ENCODE measurements at regions not wholly inside any gene's neighbourhood (a gene's known extent, or its start where the extent isn't known, plus 50 kb on each side); places are given as distances from the start of the nearest gene placed in this dataset.

- DNase-seq (ENCODE audit: low spot score, unreplicated experiment) = peak; percentile 1
- TF ChIP-seq, protein P1, sequence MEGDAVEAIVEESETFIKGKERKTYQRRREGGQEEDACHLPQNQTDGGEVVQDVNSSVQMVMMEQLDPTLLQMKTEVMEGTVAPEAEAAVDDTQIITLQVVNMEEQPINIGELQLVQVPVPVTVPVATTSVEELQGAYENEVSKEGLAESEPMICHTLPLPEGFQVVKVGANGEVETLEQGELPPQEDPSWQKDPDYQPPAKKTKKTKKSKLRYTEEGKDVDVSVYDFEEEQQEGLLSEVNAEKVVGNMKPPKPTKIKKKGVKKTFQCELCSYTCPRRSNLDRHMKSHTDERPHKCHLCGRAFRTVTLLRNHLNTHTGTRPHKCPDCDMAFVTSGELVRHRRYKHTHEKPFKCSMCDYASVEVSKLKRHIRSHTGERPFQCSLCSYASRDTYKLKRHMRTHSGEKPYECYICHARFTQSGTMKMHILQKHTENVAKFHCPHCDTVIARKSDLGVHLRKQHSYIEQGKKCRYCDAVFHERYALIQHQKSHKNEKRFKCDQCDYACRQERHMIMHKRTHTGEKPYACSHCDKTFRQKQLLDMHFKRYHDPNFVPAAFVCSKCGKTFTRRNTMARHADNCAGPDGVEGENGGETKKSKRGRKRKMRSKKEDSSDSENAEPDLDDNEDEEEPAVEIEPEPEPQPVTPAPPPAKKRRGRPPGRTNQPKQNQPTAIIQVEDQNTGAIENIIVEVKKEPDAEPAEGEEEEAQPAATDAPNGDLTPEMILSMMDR (IDR thresholded peaks at IDR 0.05; ENCODE audit: unreplicated experiment) = no peak
Observed at GRCh38 chr12:30829876-30830275, 75.1 kb upstream of the CAPRIN2 start.

GRCh38 chr12:30828686-30829085 lies 73.9 kb upstream of the CAPRIN2 start:
- Mint-ChIP-seq H3K4me1 (ENCODE audit: low read depth) (peaks cover 2% of the 10 kb centered on the region), H3K27ac (no peak overlapping the region), H3K9me3 (ENCODE audit: low read depth) (peaks cover 3% of the 10 kb centered on the region), H3K4me3 (ENCODE audit: low read depth) (no peak overlapping the region), H3K27me3 (peaks cover 27% of the 10 kb centered on the region), H3K36me3 (ENCODE audit: insufficient read depth) (no peaks in the 10 kb centered on the region)
- TF ChIP-seq, protein P1 (IDR thresholded peaks at IDR 0.05; ENCODE audit: unreplicated experiment) = no peak
- peak; percentile 0 for DNase-seq (ENCODE audit: low spot score, unreplicated experiment)

More at GRCh38 chr12:30829876-30830275, 75.1 kb upstream of the CAPRIN2 start:
- Mint-ChIP-seq H3K4me3 (ENCODE audit: low read depth) (no peak overlapping the region), H3K27me3 (peaks cover 28% of the 10 kb centered on the region), H3K36me3 (ENCODE audit: insufficient read depth) (no peaks in the 10 kb centered on the region), H3K4me1 (ENCODE audit: low read depth) (no peaks in the 10 kb centered on the region), H3K9me3 (ENCODE audit: low read depth) (peaks cover 3% of the 10 kb centered on the region), H3K27ac (no peak overlapping the region)

DNA sequence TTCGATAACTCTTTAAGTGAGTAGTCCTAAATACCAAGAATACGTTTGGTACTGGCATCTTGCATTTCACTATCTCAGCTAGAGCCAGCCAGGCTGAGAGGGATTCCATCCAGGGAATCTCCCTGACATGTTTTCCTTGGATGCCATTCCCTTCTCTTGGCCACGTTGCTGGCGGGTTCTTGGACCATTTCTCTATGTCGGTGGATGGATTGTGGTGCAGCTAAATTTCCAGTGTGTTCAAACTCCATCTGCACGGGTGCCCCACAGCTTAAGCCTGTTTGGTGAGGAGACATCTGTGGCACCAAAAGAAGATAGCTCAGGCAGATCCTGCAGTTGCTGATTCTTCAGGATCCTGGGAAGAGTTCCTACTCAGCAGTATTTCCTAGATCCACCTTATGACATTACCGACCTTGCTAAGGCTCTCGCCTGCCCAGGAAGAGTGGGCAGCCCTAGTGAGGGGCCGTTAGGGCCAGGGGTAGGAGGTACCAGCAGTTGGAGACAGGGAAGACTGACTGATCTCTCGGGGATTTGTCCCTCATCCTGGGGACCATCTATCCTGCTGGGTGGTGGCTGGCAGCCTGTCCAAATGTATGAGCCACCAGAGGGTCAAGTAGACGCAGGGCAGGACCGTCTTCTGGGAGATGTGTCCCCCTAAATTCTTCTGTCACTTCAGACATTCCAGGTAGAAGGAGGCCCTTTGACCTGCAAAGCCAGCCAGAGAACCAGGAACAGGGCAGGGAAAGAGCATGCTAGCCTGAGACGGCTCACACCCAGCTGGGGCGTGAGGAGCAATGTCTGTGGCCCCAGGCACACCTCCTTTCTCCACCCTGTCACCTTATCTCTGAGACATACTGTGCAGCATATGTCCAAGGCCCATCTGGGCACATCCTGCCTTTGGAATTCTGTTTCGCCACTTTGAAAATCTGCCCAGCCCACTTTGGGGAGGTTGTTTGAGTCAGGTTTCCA lies 72.6 kb upstream of the CAPRIN2 start:
- Mint-ChIP-seq H3K36me3 (ENCODE audit: insufficient read depth) (no peaks in the 10 kb centered on the region), H3K27ac (no peak overlapping the region), H3K9me3 (ENCODE audit: low read depth) (peaks cover 3% of the 10 kb centered on the region), H3K4me3 (ENCODE audit: low read depth) (no peak overlapping the region), H3K4me1 (ENCODE audit: low read depth) (peaks cover 7% of the 10 kb centered on the region), H3K27me3 (peaks cover 27% of the 10 kb centered on the region)
- DNase-seq (ENCODE audit: low spot score, unreplicated experiment) = peak; percentile 7
- TF ChIP-seq, protein P1 (IDR thresholded peaks at IDR 0.05; ENCODE audit: unreplicated experiment) = no peak

DNA sequence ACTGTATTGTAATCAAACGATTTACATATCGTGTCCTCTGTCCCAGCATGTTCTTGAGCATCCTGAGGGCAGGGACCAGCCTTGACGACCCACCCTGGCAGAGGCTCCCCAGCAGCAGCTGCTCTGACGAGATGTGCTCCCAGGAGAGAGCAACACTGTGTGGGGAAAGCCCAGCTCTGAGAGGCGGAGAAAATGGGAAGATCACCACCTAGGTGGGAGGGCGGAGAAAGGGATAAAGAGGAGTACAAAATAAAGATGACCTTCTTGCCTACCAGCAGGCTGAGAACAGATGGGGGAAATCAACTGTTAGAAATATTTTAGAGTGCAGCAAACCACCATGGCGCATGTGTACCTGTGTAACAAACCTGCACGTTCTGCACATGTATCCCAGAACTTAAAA lies 71.5 kb upstream of the CAPRIN2 start:
- H3K4me1 Mint-ChIP-seq (ENCODE audit: low read depth) = peaks cover 15% of the 10 kb centered on the region
- H3K4me3 Mint-ChIP-seq (ENCODE audit: low read depth) = no peak overlapping the region
- no peak for DNase-seq (ENCODE audit: low spot score, unreplicated experiment)
- H3K27ac Mint-ChIP-seq = no peak overlapping the region
- H3K36me3 Mint-ChIP-seq (ENCODE audit: insufficient read depth) = no peaks in the 10 kb centered on the region
- TF ChIP-seq, protein P1 (IDR thresholded peaks at IDR 0.05; ENCODE audit: unreplicated experiment) = no peak
- peaks cover 27% of the 10 kb centered on the region for H3K27me3 Mint-ChIP-seq
- no peaks in the 10 kb centered on the region for H3K9me3 Mint-ChIP-seq (ENCODE audit: low read depth)

DNA sequence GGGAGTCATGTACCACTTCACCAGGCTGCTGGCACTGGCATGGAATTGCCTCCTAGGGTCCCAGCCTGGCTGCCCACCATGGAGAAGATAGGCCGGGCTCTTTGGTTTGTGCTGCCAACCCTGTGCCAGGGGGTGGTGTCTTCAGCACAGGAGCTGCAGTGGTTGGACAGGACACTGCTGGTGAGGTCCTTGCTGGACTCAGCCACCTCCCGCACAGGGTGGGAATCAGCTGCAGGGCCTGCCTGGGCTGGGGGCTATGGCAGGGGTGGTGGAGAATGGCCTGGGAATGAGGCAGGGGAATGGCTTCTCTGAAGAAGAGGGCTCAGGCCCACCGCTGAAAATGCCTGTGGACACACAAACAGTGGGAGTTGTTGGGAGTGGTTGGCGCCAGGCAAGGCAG lies 70.6 kb upstream of the CAPRIN2 start:
- Mint-ChIP-seq H3K36me3 (ENCODE audit: insufficient read depth) (no peaks in the 10 kb centered on the region), H3K27ac (no peak overlapping the region), H3K27me3 (peaks cover 25% of the 10 kb centered on the region), H3K4me3 (ENCODE audit: low read depth) (no peak overlapping the region), H3K4me1 (ENCODE audit: low read depth) (peaks cover 24% of the 10 kb centered on the region), H3K9me3 (ENCODE audit: low read depth) (no peaks in the 10 kb centered on the region)
- DNase-seq (ENCODE audit: low spot score, unreplicated experiment) = no peak
- TF ChIP-seq, protein P1 (IDR thresholded peaks at IDR 0.05; ENCODE audit: unreplicated experiment) = no peak
